ENCODE measurements at regions not wholly inside any gene's neighbourhood (a gene's known extent, or its start where the extent isn't known, plus 50 kb on each side); places are given as distances from the start of the nearest gene placed in this dataset.
A peak's percentile ranks its signal among the peaks of the same experiment; 100 is the strongest.
"Not testable (repeated sequence)": the region's sequence is repeated elsewhere in the genome, so short reads cannot be mapped to it uniquely, and the experiment has no call there.

DNA sequence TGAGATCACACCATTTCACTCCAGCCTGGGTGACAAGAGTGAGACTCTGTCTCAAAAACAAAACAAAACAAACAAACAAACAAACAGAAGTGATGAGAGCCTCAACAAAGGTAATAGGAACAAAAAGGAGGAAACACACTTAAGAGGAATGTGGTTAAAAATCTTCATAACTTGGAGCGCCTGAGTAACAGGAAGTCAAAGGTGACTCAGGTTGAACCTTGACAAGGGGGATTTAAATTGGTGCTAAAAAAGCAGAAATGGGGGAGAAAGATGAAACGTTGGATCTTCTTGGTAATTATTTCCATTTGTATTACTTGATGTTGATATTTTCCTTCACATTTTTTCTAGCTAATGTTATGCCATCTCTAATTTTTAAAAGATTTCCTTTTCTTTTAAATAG is 318.5 kb upstream of the TCF4 start:
- H3K27me3 ChIP-seq, result no peaks in the 10 kb centered on the region
- no peak for ATAC-seq
- no peak overlapping the region for H3K4me3 ChIP-seq
- no peak overlapping the region for H3K27ac ChIP-seq
- no peaks in the 10 kb centered on the region for H3K9me3 ChIP-seq
- TF ChIP-seq, protein P1, sequence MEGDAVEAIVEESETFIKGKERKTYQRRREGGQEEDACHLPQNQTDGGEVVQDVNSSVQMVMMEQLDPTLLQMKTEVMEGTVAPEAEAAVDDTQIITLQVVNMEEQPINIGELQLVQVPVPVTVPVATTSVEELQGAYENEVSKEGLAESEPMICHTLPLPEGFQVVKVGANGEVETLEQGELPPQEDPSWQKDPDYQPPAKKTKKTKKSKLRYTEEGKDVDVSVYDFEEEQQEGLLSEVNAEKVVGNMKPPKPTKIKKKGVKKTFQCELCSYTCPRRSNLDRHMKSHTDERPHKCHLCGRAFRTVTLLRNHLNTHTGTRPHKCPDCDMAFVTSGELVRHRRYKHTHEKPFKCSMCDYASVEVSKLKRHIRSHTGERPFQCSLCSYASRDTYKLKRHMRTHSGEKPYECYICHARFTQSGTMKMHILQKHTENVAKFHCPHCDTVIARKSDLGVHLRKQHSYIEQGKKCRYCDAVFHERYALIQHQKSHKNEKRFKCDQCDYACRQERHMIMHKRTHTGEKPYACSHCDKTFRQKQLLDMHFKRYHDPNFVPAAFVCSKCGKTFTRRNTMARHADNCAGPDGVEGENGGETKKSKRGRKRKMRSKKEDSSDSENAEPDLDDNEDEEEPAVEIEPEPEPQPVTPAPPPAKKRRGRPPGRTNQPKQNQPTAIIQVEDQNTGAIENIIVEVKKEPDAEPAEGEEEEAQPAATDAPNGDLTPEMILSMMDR (IDR thresholded peaks at IDR 0.05), result no peak
- intact Hi-C loops (cut with DNase I), result no loop called here
- no peaks in the 10 kb centered on the region for H3K36me3 ChIP-seq
- 47 to 63% methylated on average over 2 of the region's 2 CpGs for WGBS, 2 donors
- no peak for FAIRE-seq
- no peak for DNase-seq
- H3K4me1 ChIP-seq, result no peaks in the 10 kb centered on the region

DNA sequence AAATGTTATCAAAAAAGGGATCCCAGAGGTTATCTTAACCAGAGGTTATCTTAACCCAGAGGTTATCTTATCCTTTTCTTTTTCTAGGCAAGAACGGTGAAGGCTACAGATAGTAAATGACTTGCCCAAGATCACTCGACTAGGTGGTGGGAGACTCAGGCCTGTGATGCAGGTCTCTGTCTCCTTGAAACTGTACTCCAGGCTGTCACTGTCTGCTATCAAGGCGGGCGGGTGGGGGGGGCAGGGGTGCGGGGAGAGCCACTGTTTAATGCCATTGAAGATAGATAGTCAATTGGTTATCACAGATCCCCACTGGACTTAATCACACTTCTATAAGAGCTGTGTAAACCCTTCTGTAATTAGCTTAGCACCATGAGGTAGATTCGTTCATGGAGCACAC is 315.9 kb upstream of the TCF4 start:
- FAIRE-seq (no peak), ATAC-seq (no peak), DNase-seq (no peak)
- TF ChIP-seq, protein P1 (IDR thresholded peaks at IDR 0.05), result no peak
- Histone ChIP-seq H3K27me3 (no peaks in the 10 kb centered on the region), H3K27ac (no peak overlapping the region), H3K4me3 (no peak overlapping the region), H3K9me3 (no peaks in the 10 kb centered on the region), H3K4me1 (no peaks in the 10 kb centered on the region), H3K36me3 (no peaks in the 10 kb centered on the region)
- intact Hi-C loops (cut with DNase I), result no loop called here
- WGBS, 2 donors, result 59 to 65% methylated on average over 6 of the region's 6 CpGs

DNA sequence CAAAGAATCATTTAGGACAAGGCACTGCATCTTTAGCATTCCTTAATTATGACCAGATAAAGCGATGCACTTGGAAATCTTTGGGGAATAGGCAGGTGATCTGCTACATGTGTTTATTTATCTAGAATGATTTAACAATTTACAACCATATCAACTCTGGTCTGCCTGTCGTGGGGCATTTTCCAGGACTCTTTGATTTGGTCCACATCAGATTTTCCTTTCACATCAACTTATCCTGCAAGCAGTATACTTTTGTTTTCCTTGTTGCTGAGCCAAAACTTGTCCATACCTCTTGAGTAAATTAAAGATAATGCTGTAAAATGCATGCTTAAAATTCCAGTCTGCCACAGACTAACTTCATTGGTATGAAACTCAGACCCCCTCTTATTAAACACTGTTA is 312.4 kb upstream of the TCF4 start:
- Histone ChIP-seq H3K27ac (no peak overlapping the region), H3K27me3 (no peaks in the 10 kb centered on the region), H3K4me1 (no peaks in the 10 kb centered on the region), H3K36me3 (no peaks in the 10 kb centered on the region), H3K4me3 (no peak overlapping the region), H3K9me3 (no peaks in the 10 kb centered on the region)
- TF ChIP-seq, protein P1 (IDR thresholded peaks at IDR 0.05), result no peak
- 46 to 52% methylated on average over 2 of the region's 2 CpGs for WGBS, 2 donors
- no peak for FAIRE-seq
- no peak for DNase-seq
- no peak for ATAC-seq
- intact Hi-C loops (cut with DNase I), result no loop called here

DNA sequence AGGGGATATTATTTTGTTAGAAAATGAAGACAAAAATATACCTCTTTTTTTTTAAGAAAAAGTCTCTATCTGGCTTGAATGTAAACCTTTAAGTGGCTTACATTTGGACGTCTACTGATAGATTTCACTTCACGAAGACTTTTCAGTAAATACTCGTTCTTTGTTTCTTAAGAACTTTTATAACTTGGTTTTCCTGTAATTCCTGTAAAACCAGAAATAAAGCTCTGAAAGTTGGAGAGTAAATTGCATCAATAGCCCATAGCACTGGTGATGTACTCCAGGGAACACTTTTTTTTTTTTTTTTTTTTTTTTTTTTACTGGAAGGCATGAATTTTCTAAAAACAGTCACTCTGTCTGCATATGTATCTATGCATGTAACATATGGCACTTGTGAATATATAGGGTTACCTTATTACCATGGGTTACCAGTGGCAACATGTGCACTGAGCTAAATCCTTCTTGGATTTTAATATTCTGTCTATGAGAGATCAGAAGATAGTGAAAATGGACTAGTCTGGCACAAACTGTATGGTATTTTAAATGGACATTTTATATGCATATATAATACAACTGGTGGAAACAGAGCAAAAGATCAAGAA is 309.2 kb upstream of the TCF4 start:
- Histone ChIP-seq H3K4me1 (no peaks in the 10 kb centered on the region), H3K36me3 (no peaks in the 10 kb centered on the region), H3K27me3 (no peaks in the 10 kb centered on the region), H3K4me3 (no peak overlapping the region), H3K27ac (no peak overlapping the region), H3K9me3 (no peaks in the 10 kb centered on the region)
- DNase-seq (no peak), ATAC-seq (no peak), FAIRE-seq (no peak)
- intact Hi-C loops (cut with DNase I), result no loop called here
- TF ChIP-seq, protein P1 (IDR thresholded peaks at IDR 0.05), result no peak
- 89 to 91% methylated on average over 3 of the region's 3 CpGs for WGBS, 2 donors

DNA sequence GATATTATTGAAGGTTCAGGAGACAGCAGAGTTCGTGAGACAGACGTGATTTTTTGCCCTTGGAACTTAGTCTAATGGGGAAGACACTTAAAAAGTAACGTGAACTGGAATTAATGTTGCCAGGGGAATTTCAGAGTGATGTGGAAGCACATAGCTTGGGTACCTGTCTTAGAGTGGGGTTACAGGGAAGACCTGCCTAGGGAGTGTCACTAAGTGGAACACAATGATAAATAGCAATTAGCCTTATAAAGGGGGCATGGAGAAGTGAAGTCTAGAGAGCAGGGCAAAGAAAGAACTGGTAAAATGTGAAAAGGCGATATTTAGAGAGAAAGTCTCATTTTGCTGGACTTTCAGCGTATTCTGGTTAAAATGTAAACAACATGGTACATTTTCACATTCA is 306.0 kb upstream of the TCF4 start:
- no peak overlapping the region for H3K27ac ChIP-seq
- TF ChIP-seq, protein P1 (IDR thresholded peaks at IDR 0.05), result no peak
- no peak for ATAC-seq
- intact Hi-C loops (cut with DNase I), result no loop called here
- 88 to 94% methylated on average over 5 of the region's 5 CpGs for WGBS, 2 donors
- no peaks in the 10 kb centered on the region for H3K27me3 ChIP-seq
- no peak for DNase-seq
- no peak for FAIRE-seq
- H3K36me3 ChIP-seq, result no peaks in the 10 kb centered on the region
- no peaks in the 10 kb centered on the region for H3K4me1 ChIP-seq
- H3K9me3 ChIP-seq, result no peaks in the 10 kb centered on the region
- no peak overlapping the region for H3K4me3 ChIP-seq

DNA sequence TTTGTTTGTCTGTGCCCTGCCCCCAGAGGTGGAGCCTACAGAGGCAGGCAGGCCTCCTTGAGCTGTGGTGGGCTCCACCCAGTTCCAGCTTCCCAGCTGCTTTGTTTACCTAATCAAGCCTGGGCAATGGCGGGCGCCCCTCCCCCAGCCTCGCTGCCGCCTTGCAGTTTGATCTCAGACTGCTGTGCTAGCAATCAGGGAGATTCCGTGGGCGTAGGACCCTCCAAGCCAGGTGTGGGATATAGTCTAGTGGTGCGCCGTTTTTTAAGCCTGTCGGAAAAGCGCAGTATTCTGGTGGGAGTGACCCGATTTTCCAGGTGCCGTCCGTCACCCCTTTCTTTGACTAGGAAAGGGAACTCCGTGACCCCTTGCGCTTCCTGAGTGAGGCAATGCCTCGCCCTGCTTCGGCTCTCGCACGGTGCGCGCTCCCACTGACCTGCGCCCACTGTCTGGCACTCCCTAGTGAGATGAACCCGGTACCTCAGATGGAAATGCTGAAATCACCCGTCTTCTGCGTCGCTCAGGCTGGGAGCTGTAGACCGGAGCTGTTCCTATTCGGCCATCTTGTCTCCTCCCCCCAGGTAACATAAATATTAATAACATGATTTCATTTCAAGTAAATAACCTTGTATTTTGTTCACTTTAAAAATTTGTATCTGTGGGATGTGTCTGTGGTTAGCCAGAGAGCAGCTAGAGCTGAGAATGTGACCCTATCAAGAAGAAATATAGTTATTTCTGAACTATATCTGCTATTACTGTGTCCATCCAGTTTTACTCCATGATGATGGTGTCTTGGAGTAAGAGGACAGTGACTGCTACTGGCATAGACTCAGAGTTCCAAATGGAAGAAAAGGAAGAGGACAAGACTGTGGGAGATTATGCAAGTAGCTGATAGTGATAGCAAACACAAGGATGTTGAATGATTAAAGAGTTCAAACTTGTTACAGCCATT is 305.1 kb upstream of the TCF4 start:
- ATAC-seq; H3K27ac ChIP-seq; H3K27me3 ChIP-seq; H3K4me1 ChIP-seq; H3K36me3 ChIP-seq; intact Hi-C loops (cut with DNase I); H3K4me3 ChIP-seq; FAIRE-seq; H3K9me3 ChIP-seq: not testable (repeated sequence)
- DNase-seq, result peak in 1 of 6 donors; percentile 22
- 82 to 88% methylated on average over 26 to 28 of the region's 28 CpGs for WGBS, 2 donors

Data from pancreas (tissue), 10 donors.